ENCODE measurements at regions not wholly inside any gene's neighbourhood (a gene's known extent, or its start where the extent isn't known, plus 50 kb on each side); places are given as distances from the start of the nearest gene placed in this dataset.
"Not testable (repeated sequence)": the region's sequence is repeated elsewhere in the genome, so short reads cannot be mapped to it uniquely, and the experiment has no call there.

- Histone ChIP-seq H3K36me3 (no peaks in the 10 kb centered on the region), H3K4me3 (no peak overlapping the region), H3K4me1 (no peaks in the 10 kb centered on the region), H3K27ac (no peak overlapping the region), H3K27me3 (replicated peaks in 1 of 7) (no peaks in the 10 kb centered on the region), H3K9me3 (no peaks in the 10 kb centered on the region)
- 86 to 95% (median 91%) methylated on average over 5 of the region's 5 CpGs for WGBS, 5 donors
- TF ChIP-seq POLR2A (IDR thresholded peaks at IDR 0.05) (no peak), POLR2AphosphoS5 (IDR thresholded peaks at IDR 0.05) (no peak), CTCF (IDR thresholded peaks at IDR 0.05 in 8 of 11, conservative IDR thresholded peaks at IDR 0.05 in 3 of 11) (no peak)
- intact Hi-C loops (cut with DNase I; ENCODE audit: low total_unique reads), result no loop called here
- no peak for DNase-seq
Observed at GRCh38 chr17:30579610-30580315, 102.6 kb downstream of the GOSR1 start.

- H3K36me3 ChIP-seq; intact Hi-C loops (cut with DNase I; ENCODE audit: low total_unique reads); H3K4me1 ChIP-seq; H3K27ac ChIP-seq; H3K4me3 ChIP-seq; H3K27me3 ChIP-seq (replicated peaks in 1 of 7); DNase-seq; H3K9me3 ChIP-seq: not testable (repeated sequence)
- 83 to 90% (median 89%) methylated on average over 9 of the region's 9 CpGs for WGBS, 5 donors
Observed at GRCh38 chr17:30578015-30578717, 101.0 kb downstream of the GOSR1 start.

Small RNAs in the stretch of these regions (small RNA-seq; reads per million reads assigned to genes)
- 0 reads per million in 4 donors for gene AC005562.1
- gene AC127024.7, result 0 reads per million in 4 donors
- 0 reads per million in 4 donors for gene RN7SL316P
